Testis (tissue), 2 donors: ENCODE measurements at regions not wholly inside any gene's neighbourhood (a gene's known extent, or its start where the extent isn't known, plus 50 kb on each side); places are given as distances from the start of the nearest gene placed in this dataset.

Experiments used
- DNase-seq: peaks from one replicate; pipeline ENCODE4 v3.0.0-alpha.2; 2019
- H3K27ac ChIP-seq, 2 donors: fragments of 200-600 bp; sonication (generic); one replicate each; pipeline ENCODE4 v1.5.1; 2019
- H3K27me3 ChIP-seq: fragments of 200-600 bp; sonication (generic); one replicate; pipeline ENCODE4 v1.5.1; 2019
- H3K36me3 ChIP-seq: fragments of 200-600 bp; sonication (generic); one replicate; pipeline ENCODE4 v1.5.1; 2017; ENCODE audit warnings: low read depth; ENCODE audit errors: missing control alignments
- H3K4me1 ChIP-seq: fragments of 200-600 bp; sonication (generic); one replicate; pipeline ENCODE4 v1.5.1; 2019
- H3K4me3 ChIP-seq, 2 donors: fragments of 200-600 bp; sonication (generic); one replicate each; pipeline ENCODE4 v1.5.1; 2017 to 2019
- H3K9me3 ChIP-seq: fragments of 200-600 bp; sonication (generic); one replicate; pipeline ENCODE4 v1.5.1; 2017
- CTCF ChIP-seq, 3 experiments: fragments of 450-650 bp in 2 of 3; fragments of 200-600 bp in 1 of 3; sonication (generic) in 1 of 3; IDR thresholded peaks; one replicate each; pipeline ENCODE4 v1.5.1; 2016 to 2019; ENCODE audit warnings: antibody characterized with exemption in 3 of 3, mild to moderate bottlenecking in 2 of 3, moderate library complexity in 1 of 3
- POLR2A ChIP-seq: fragments of 450-650 bp; IDR thresholded peaks from one replicate; pipeline ENCODE4 v1.6.1; 2017; ENCODE audit warnings: antibody characterized with exemption, mild to moderate bottlenecking, moderate library complexity
- WGBS, 2 donors: methylation state at CpG; one replicate each; pipeline ENCODE4 v1.1.5; 2018; 5-methylcytosine and 5-hydroxymethylcytosine counted together
- intact Hi-C: fragments of 100-400 bp; cut with DNase I; formaldehyde crosslinking; loops from one replicate; pipeline ENCODE4 v1.15.1; 2023; ENCODE audit warnings: low total_unique reads

DNA sequence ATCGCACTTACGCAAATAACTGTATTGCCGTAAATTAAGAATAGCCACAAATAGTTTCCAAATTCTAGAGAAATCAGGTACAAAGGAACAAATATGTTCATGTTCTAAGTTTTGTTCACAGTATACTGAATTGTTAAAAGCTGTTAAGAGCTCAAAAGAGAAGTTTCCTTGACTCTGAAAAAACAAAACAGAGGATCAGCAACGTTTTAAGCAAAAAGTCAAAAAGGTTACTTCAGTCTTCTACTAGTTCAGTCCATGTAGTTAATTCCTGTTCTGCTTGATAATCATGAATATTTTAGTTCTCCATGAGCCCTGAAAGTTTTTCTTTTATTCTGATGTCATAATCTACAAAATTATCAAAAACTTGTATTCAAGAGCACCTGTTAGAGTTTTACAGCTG, 128.6 kb upstream of the MAST4 start:
- DNase-seq, result no peak
- Histone ChIP-seq H3K9me3 (no peaks in the 10 kb centered on the region), H3K36me3 (no peaks in the 10 kb centered on the region), H3K27me3 (no peaks in the 10 kb centered on the region), H3K4me3 (no peak overlapping the region), H3K4me1 (no peaks in the 10 kb centered on the region), H3K27ac (no peak overlapping the region)
- intact Hi-C loops, result no loop called here
- 87 to 89% methylated on average over 4 of the region's 4 CpGs for WGBS, 2 donors
- no peak for TF ChIP-seq CTCF (IDR thresholded peaks at IDR 0.05)
- no peak for TF ChIP-seq POLR2A

GRCh38 chr5:66469684-66470083, 126.5 kb upstream of the MAST4 start:
- Histone ChIP-seq H3K9me3 (no peaks in the 10 kb centered on the region), H3K27ac (no peak overlapping the region), H3K36me3 (no peaks in the 10 kb centered on the region), H3K4me3 (no peak overlapping the region), H3K4me1 (no peaks in the 10 kb centered on the region), H3K27me3 (no peaks in the 10 kb centered on the region)
- TF ChIP-seq POLR2A (no peak), CTCF (IDR thresholded peaks at IDR 0.05) (no peak)
- 90 to 95% methylated on average over 1 of the region's 1 CpG for WGBS, 2 donors
- DNase-seq, result no peak
- intact Hi-C loops, result no loop called here

- Histone ChIP-seq H3K27ac (no peak overlapping the region), H3K9me3 (no peaks in the 10 kb centered on the region), H3K27me3 (no peaks in the 10 kb centered on the region), H3K36me3 (no peaks in the 10 kb centered on the region), H3K4me3 (no peak overlapping the region), H3K4me1 (no peaks in the 10 kb centered on the region)
- WGBS, 2 donors, result 83 to 88% methylated on average over 1 of the region's 1 CpG
- intact Hi-C loops, result no loop called here
- TF ChIP-seq POLR2A (no peak), CTCF (IDR thresholded peaks at IDR 0.05) (no peak)
- no peak for DNase-seq
These were observed 124.2 kb upstream of the MAST4 start for GRCh38 chr5:66472010-66472409.

DNA sequence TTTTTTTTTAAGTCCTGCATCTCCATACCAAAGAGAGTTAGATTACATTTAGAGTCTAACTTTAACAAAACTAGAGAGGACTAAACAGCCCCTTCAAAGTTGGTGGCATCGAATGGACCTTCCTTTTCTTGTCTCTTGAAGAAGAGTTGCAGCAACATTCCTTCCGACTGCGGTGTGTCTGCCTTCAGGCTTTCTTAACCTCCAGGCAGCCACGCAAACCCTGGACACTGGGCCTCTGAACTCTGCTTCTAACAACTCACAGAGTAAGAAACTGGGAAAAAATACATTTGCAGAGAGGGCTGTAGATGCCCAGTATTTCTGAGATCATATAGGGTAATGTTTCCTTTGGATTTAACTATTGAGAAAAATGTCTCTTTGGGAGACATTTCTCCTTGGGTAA, 120.5 kb upstream of the MAST4 start:
- Histone ChIP-seq H3K4me3 (no peak overlapping the region), H3K36me3 (no peaks in the 10 kb centered on the region), H3K27ac (no peak overlapping the region), H3K9me3 (no peaks in the 10 kb centered on the region), H3K4me1 (no peaks in the 10 kb centered on the region), H3K27me3 (no peaks in the 10 kb centered on the region)
- intact Hi-C loops, result no loop called here
- peak; percentile 19 for DNase-seq
- TF ChIP-seq POLR2A (no peak), CTCF (IDR thresholded peaks at IDR 0.05) (no peak)
- 57 to 73% methylated on average over 4 of the region's 4 CpGs for WGBS, 2 donors

- H3K27me3 ChIP-seq, result no peaks in the 10 kb centered on the region
- no peak for DNase-seq
- intact Hi-C loops, result no loop called here
- H3K9me3 ChIP-seq, result no peaks in the 10 kb centered on the region
- no peak overlapping the region for H3K4me3 ChIP-seq
- no peak overlapping the region for H3K27ac ChIP-seq
- H3K4me1 ChIP-seq, result no peaks in the 10 kb centered on the region
- no peaks in the 10 kb centered on the region for H3K36me3 ChIP-seq
- WGBS, 2 donors, result 94 to 98% methylated on average over 2 of the region's 2 CpGs
- TF ChIP-seq CTCF (IDR thresholded peaks at IDR 0.05) (no peak), POLR2A (no peak)
These were observed 118.6 kb upstream of the MAST4 start for GRCh38 chr5:66477596-66477995.
